HG03558 (cell line): ENCODE measurements at regions not wholly inside any gene's neighbourhood (a gene's known extent, or its start where the extent isn't known, plus 50 kb on each side); places are given as distances from the start of the nearest gene placed in this dataset.

ENCODE experiments used
- ATAC-seq: cut with Tn5 transposase; IDR thresholded peaks from one replicate; pipeline ENCODE4 v1.9.1; 2021; ENCODE audit warnings: moderate number of reproducible peaks; ENCODE audit not compliant: unreplicated experiment; ENCODE audit errors: extremely low read depth

DNA sequence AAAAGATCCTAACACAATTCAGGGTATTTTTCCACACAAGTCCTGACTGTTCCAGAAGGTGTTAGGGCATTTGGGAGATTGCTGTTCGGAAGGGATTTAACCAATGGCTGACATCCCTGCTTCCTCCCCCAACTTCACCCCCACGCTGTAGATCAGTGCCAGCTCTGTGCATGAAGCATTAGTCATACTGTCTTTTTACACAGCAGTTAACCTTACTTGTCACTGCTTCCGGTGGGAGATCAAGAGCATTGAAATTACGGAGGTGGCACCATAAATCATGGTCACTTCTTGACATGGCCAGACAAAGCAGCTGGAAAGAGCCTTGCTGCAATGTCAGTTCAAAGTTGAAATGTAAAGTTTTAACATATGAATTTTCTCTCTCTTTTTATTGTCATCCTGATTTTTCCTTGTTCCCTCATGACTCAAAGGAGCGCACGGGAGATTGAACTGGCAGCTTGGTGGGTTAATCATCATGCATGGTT lies 70.2 kb downstream of the HRH4 start:
- no peak for ATAC-seq

DNA sequence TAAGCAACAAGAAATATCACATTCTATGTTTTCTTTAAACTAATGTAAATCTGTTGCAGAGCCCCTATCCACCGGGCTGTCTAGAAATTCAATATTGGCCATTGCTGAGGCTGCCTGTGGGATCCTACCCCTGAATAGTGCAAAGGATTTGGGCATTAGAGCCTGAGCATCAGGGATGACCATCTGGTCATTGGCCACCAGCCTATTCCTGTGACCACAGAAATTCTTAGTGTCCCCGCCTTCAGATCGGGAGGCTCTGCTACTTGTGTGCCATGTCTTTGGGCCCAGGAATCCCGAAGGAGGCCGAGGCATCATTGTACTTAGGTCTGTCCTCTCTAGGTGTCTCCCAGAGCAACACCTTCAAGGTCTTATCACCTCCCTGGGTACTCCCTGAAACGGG lies 73.8 kb downstream of the HRH4 start:
- ATAC-seq, result no peak

DNA sequence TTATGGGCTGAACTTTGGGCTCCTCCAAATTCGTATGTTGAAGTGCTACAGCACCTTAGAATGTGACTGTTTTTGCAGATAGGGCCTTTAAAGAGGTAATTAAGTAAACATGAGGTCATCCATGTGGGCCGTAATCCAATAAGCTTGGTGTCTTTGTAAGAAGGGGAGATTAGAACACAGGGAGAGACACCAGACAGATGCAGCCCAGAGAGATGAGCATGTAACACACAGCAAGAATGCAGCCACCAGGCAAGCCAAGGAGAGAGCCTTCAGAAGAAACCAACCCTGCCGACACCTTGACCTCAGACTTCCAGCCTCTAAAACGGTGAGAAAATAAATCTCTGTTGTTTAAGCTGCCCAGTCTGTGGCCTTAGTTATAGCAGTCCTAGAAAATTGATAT lies 74.3 kb downstream of the HRH4 start:
- ATAC-seq, result no peak

DNA sequence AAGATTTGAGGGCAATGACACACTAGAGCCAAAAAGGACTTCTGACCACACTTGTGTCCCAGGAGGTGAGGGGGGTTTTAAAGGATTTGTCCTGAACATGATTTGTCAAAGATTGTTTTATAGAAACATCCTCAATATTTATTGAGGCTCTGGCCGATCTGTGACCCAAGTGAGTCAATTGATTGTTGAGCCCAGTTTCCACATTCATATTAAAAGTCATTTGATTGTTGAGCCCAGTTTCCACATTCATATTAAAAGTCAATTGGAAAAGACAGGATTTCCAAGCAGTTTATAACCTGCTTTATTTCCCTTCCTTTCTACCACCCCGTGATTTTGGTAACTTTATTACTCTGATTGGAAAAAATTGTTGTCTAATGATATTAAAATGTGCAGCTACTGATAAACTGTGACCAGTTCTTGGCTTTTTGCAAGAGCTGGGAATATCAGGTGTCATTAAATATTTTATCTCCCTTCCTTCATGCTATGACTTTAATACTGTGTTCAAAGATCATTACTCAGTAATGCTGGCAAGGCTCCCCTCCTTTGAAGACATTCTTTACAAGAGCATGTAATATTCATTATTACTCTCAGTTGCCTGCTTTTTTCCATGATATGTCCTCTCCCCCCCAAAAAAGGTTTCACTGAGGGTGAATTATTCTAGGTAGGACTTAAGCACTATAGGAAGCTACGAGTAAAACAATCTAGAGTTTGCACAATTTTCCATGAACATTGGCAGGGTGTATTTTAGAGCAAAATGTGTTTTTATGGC lies 75.3 kb downstream of the HRH4 start:
- no peak for ATAC-seq

DNA sequence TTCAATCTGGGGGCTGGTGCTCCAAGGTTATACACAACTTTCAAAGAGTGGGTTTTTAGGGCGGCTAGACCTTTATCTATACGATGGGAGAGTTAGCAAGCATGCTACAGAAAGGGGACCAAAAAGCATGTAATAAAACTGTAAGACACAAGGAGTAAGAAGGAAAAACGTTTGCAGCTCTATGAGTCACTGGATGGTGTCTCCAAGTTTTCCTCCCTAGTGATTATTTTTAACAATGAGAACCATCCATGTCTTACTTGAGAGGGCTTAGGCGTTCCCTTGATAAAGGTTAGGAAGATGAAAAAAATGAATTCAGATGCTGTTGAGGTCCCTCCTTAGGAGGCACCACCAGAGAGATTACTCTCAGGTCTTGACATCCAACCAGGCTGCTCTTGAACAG lies 75.9 kb downstream of the HRH4 start:
- no peak for ATAC-seq

DNA sequence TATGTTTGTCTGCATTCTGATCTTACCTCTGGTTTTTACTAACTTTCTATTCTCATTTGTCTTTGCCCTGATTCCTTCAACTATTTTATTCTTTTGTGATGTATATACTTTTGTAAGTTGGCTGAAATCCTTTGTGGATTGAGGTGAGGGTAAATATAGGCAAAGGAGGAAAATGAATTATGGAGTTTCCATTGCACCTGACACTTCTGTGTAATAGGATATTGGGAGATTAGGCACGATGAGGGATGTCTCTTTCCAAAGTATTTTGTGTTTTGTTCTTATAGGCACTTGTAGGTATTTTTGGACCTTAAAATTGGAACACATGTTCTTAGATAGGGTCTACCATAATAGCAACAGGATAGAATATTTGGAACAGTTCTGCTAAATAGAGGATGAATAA lies 76.4 kb downstream of the HRH4 start:
- ATAC-seq, result no peak

DNA sequence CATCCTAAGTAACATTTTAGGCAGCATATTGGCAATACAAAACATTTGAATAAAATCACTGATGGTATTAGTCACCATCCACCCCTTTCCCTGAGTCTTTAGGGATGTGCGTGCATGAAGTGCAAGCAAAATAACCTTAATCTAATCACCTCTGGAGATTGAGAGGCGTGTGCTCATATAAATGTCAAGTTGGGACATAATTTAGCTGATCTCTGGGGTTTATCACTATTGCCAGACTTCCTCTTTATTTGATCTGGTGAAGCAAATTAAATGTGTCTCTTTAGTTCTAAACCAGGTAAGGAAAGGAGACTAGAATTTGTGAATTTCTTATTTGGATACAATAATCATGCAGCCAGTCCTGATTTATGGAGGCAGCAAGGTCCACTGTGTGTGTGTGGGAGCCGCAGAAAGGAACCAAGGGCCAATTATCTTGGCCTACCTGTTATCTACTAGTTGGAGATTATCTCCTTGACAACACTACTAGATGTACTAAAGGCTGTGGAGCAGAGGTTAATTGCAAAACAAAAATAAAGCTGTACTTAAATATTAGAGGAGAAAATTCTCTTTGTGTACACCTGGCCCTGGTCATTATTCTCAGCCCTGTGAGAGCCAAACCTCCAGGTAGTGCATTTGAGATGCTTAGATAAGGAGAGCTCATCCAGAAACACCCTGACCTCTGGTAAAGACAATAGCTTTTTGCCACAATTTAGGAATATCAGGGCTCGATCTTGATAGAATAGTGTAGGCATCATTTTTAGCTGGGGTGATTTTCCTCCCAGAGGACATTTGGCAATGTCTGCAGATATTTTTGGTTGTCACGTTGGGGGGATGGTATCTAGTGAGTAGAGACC lies 78.2 kb downstream of the HRH4 start:
- ATAC-seq, result no peak

DNA sequence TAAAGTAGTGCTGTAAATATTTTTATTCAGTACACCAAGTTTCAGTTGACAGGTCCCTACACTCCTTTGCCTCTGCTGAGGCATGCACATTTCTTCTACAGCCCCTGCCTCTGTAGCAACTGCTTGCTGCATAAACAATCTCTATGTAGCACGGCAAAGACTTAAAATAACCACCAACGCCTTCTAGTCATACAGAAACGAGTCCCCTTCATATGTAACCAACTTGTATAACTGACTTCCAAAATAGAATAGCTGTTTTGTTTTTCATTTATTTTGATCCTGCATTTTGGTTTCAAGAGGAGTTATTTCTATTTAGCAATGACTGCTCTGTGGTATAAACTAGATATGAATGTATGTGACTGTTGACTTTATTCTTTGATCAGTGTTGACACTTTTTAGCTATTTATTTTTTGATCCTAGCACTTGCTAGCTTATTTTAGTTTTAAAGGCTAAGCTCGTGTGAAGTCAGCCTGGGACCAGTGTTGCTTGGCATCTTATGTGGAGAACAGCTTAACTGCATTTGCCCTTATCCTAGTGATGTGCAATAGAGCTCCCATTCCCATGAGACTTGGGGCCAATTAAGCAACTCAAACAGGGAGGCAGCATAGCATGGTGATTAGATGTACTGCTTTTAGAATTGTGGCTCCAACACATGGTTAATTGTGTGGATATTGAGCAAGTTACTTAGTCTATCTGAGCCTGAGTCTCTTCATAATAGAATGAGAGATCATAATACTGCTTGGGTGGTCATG lies 79.6 kb downstream of the HRH4 start:
- no peak for ATAC-seq

DNA sequence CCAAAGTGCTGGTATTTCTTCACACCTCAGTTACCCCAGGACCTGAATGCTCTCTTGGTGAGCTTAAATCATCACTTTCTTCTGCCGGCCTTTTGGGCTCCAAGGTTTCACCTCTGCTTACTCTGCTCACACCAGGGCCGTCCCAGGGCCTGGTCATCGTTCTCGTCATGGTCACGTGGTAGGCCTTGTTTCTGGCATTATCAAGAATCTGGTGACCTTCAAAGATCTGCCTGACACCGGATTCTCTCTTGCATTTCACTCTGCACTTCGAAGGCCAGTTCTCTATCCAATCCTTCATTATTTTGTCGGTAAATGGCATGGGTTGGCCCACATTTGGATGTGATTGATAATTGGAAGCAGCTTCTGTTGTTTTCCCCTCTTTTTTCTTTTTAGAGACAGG lies 80.5 kb downstream of the HRH4 start:
- ATAC-seq, result no peak

DNA sequence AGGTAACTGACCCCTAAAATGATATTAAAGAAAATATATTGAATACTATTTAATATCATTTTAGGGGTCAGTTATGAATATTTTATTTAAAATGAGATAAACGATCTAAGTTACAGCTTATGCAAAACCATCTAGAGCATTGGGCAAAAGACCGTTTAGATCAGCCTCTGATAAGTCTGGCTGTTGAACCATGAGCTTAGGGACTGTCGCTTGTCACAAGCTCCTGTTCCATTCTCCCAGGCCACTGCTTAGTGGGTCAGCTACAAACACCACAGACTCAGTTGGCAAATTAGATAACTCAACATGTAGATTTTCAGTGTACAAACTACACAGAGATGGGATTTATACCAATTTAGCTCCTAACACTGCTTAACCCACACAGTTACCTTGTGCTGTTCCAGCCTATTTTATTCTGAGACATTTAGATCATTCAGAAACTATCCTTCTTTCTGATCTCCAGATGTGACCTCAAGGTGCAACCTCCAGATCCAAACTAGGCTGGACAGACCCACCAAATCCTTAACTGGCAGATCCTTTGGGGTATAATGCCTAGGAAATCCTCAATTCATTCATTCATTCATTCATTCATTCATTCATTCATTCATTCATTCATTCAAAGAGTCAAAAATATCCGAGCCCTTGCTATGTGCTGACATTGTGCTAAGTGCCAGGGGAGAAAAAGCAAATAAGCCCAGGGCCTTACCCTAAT lies 82.8 kb downstream of the HRH4 start:
- ATAC-seq, result no peak

DNA sequence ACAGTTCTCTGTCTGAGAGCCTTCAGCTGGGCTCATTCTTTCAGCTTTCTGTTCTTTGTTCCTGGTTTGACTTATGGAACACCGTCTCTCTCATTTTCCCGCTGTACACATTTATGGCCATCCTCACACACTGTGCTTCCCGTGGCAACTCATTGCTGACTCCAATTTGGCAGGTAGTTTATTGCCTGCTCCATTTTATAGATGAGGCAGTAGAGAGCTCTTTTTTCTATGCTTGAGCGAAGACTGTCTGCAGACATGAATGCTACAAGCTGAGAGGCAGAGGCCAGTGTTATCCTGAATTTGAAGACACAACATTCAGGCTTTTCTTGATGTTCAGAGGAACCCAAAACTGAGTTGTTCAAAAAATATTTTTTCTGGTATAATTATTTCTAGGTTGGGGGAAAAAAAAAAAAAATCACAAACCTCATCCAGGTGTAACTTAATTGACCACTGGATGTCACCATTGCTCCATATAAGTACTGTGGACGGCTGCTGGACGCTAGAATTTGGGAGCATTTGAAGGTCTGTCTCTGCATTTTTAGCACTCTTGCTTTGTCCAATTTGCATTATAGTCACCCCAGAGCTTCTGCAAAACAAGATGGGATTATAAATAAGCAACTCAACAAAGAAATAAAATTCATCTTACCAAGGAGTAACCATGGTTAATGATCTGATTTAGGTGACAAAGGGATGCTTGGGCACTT lies 83.5 kb downstream of the HRH4 start:
- no peak for ATAC-seq

DNA sequence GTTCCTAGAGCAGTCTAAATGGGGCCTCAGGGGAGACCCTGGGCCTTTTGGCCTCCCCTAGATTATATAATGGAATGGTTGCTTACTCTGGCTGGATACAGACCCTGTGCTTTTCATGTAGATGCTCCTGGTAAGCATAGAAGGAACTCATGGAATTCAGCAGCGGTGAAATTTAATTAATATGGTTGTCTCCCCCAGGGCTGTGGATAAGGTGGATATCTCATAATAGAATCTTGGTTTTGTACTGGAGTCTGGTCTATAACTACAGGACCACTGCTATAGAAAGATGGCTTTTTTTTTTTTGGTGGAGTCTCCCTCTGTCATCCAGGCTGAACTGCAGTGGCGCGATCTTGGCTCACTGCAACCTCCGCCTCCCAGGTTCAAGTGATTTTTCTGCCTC lies 84.5 kb downstream of the HRH4 start:
- no peak for ATAC-seq

DNA sequence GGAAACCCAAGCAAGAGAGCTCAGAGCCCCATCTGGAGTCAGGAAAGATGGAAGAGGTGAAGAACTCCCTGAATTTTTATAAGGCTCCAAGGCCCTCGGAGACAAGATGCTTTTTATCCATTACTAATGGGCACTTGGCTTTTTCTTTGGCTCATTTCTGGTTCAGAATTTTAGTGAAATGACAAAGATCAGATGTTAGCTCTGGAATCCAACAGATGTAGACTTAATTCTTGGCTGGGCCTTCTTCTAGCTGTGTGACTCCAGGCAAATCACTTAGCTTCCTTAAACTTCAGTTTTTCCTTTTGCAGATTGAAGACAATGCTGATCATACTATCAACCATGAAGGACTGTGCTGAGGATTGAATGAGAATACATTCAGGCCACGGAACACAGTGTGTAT lies 85.2 kb downstream of the HRH4 start:
- ATAC-seq, result no peak

DNA sequence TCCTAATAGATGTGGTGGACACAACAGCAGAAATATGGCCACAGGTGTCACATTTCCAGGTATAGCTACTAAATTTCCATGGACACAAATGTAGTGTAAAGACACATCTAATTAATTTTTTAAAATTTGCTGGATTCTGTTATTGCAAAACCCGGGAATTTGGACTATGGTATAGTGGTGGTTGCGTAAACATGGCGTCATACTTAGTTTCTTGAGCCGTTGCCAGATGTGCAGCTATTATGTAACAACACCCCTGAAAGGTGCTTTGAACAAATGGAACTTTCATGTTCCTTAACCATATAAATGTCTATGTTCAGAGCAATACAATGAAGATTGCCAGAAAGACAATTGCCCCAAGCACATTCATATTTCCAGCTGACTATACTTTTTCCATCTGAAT lies 85.9 kb downstream of the HRH4 start:
- no peak for ATAC-seq

DNA sequence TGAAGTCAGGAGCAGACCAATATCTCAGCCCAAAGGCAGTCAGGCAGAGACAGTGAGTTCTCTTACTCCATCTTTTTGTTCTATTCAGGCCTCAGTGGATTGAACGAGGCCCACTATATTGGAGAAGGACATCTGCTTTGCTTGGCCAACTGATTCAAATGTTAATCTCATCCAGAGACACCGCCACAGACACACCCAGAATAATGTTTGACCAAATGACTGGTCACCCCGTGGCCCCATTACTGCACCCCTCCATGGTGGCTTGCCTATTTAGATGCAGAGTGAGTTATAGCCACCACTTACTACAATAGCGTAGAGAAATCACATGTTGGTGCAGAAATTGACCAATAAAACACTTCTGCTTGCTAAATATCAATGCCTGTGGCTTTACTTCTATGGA lies 88.1 kb downstream of the HRH4 start:
- ATAC-seq, result no peak

DNA sequence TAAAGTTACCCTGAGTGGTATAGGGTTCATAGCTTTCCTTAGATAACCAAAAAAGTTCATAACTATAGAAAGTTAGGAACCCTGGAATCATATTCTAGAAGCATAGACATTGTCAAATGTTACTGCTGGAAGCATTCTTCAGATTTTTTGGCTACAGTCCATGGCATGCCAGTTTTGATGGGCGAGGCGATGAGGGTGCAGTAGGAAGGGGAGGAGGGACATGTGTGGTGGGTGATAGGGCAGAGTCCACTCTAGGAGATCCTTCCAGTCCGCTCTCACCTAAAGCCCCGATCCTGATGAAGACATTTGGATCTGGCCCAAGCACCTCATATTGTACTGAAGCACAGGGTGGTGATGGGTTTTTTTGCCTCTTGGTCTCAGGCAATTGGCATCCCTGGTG lies 91.8 kb downstream of the HRH4 start:
- no peak for ATAC-seq

DNA sequence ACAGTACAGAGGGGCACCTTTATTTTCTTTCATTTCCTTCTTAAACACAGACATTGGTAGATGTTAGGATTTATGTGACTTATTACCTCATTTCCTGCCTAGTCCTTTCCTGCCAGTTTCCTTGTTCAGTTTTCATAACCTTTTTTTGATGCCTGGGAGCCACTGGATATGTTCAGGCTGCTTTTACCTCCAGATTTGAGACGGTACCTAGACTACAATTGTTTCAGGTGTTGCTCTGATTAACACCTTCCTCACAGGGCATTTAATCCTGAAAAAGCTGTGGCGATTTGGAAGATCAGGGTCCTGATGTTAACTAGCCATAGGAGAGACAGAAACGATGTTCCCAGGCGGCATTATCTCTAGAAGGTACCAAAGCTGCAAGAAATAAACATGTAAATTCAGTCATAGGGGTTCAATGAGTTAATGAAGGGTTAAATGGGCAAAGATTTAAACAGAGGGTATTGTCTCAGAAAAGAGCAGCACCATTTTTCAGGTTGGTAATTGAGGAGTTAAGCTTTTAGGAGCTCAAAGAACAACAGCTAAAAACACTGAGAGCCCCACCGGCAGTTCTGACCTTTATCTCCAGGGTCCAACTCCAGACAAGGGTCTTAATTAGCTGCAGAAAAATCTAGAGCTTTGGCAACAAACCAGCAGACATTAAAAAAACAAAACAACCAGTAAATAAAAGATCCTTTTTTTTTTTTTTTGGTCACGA lies 93.3 kb downstream of the HRH4 start:
- no peak for ATAC-seq

DNA sequence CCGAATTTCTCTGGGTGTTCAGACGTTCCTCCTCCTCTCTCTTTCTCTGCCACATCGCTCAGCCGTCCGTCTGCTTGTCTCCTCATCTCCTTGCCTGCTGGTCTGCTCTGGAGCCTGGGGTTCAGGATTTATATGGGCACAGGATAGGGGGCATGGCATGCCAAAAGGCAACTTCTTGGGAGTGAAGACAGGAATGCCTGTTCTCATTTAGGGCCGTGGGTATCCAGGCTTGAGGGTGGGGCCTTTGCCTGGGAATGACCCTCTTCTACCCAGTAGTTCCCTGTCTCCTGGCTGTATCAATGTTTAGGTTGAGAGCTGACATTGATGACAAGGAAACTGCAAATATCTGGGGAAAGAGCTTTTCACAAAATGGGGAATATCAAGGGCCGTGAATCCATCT lies 98.0 kb downstream of the HRH4 start:
- ATAC-seq, result no peak

DNA sequence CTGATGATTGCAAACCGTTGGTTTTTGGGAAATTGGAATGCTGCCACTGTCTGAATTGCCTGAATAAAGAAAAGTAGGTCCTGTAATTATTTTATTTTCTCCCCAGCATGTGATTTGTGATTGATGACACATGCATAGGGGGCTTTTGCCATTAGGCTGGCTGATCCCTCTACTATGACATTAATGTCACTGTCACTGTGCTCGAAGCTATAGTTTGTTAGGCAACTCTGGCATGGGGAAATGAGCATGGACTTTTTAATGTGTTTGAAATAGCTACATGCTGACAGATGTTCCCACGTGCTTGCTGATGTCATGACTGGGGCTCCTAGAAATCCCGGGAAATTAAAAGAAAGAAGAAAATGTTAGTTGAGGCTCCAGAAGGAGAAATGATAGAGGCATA lies 99.1 kb downstream of the HRH4 start:
- no peak for ATAC-seq
